Liver (tissue), 7 donors: ENCODE measurements at regions not wholly inside any gene's neighbourhood (a gene's known extent, or its start where the extent isn't known, plus 50 kb on each side); places are given as distances from the start of the nearest gene placed in this dataset.
"Not testable (repeated sequence)": the region's sequence is repeated elsewhere in the genome, so short reads cannot be mapped to it uniquely, and the experiment has no call there.

ENCODE experiments used
- DNase-seq: peaks from one replicate; pipeline ENCODE4 v3.0.0-alpha.2; 2017; ENCODE audit warnings: low spot score
- H3K27ac ChIP-seq, 2 donors: one replicate each; pipeline ENCODE4 v1.7.0; 2013; ENCODE audit warnings: inconsistent platforms in 2 of 2, low read length in 2 of 2, control low read depth in 1 of 2, low read depth in 1 of 2, mild to moderate bottlenecking in 1 of 2
- H3K27me3 ChIP-seq, 4 donors: one replicate each; pipeline versions ENCODE4 v1.6.1 to v1.7.0; 2013; ENCODE audit warnings: low read length in 3 of 4, inconsistent platforms in 1 of 4, mild to moderate bottlenecking in 1 of 4, moderate library complexity in 1 of 4; ENCODE audit not compliant: control insufficient read depth in 4 of 4, insufficient read depth in 4 of 4
- H3K36me3 ChIP-seq, 4 donors: one replicate each; pipeline versions ENCODE4 v1.6.1 to v1.7.0; 2013; ENCODE audit warnings: low read length in 3 of 4, mild to moderate bottlenecking in 3 of 4, low read depth in 1 of 4, moderate library complexity in 1 of 4; ENCODE audit not compliant: control insufficient read depth in 4 of 4, insufficient read depth in 3 of 4
- H3K4me1 ChIP-seq, 4 donors: one replicate each; pipeline versions ENCODE4 v1.6.1 to v1.7.0; 2013; ENCODE audit warnings: low read length in 3 of 4, mild to moderate bottlenecking in 3 of 4, moderate library complexity in 1 of 4; ENCODE audit not compliant: control insufficient read depth in 4 of 4, insufficient read depth in 4 of 4
- H3K4me3 ChIP-seq, 3 donors: one replicate each; pipeline versions ENCODE4 v1.6.1 to v1.7.0; 2013; ENCODE audit warnings: low read length in 3 of 3, control low read depth in 1 of 3, low read depth in 1 of 3, mild to moderate bottlenecking in 1 of 3
- H3K9ac ChIP-seq, 2 donors: one replicate each; pipeline ENCODE4 v1.7.0; 2013; ENCODE audit warnings: low read length in 2 of 2, mild to moderate bottlenecking in 2 of 2, moderate library complexity in 2 of 2, control low read depth in 1 of 2, low read depth in 1 of 2
- H3K9me3 ChIP-seq, 4 donors: one replicate each; pipeline versions ENCODE4 v1.6.1 to v1.7.0; 2013; ENCODE audit warnings: low read length in 3 of 4; ENCODE audit not compliant: control insufficient read depth in 4 of 4
- EGR1 ChIP-seq, 2 donors: IDR thresholded peaks; 2 replicates each; pipeline ENCODE4 v1.6.1; 2016 to 2018; ENCODE audit warnings: antibody characterized with exemption in 2 of 2, low read depth in 2 of 2
- FOXA1 ChIP-seq: IDR thresholded peaks from 2 replicates; pipeline ENCODE4 v1.6.1; 2016; ENCODE audit warnings: antibody characterized with exemption
- GABPA ChIP-seq, 2 donors: IDR thresholded peaks in 1 of 2; conservative IDR thresholded peaks in 1 of 2; 2 replicates each; pipeline ENCODE4 v1.6.1; 2016; ENCODE audit warnings: antibody characterized with exemption in 2 of 2, mild to moderate bottlenecking in 1 of 2, moderate library complexity in 1 of 2
- HNF4A ChIP-seq, 2 donors: conservative IDR thresholded peaks; 2 replicates each; pipeline ENCODE4 v1.6.1; 2016; ENCODE audit warnings: antibody characterized with exemption in 2 of 2, mild to moderate bottlenecking in 2 of 2
- JUND ChIP-seq, 2 donors: IDR thresholded peaks; 2 replicates each; pipeline ENCODE4 v1.6.1; 2016; ENCODE audit warnings: antibody characterized with exemption in 2 of 2
- RAD21 ChIP-seq, 2 donors: IDR thresholded peaks; 2 replicates each; pipeline ENCODE4 v1.6.1; 2016; ENCODE audit warnings: antibody characterized with exemption in 2 of 2, mild to moderate bottlenecking in 2 of 2
- RXRA ChIP-seq, 2 donors: IDR thresholded peaks; 2 replicates each; pipeline ENCODE4 v1.6.1; 2017 to 2018; ENCODE audit warnings: antibody characterized with exemption in 2 of 2, mild to moderate bottlenecking in 1 of 2
- YY1 ChIP-seq: IDR thresholded peaks from 2 replicates; pipeline ENCODE4 v1.6.1; 2016; ENCODE audit warnings: antibody characterized with exemption, mild to moderate bottlenecking
- WGBS: extraction: QIAGEN DNeasy Blood & Tissue Kit; methylation state at CpG from one replicate; pipeline ENCODE4 v1.1.7; 2013; 5-methylcytosine and 5-hydroxymethylcytosine counted together
- TF ChIP-seq, protein P1 (sequence below): IDR thresholded peaks from 2 replicates; pipeline ENCODE4 v1.6.1; 2016; ENCODE audit warnings: antibody characterized with exemption
- TF ChIP-seq, protein P2 (sequence below): IDR thresholded peaks from 2 replicates; pipeline ENCODE4 v1.6.1; 2016; ENCODE audit warnings: antibody characterized with exemption, mild to moderate bottlenecking
- TF ChIP-seq, protein P3 (sequence below): IDR thresholded peaks from 2 replicates; pipeline ENCODE4 v1.6.1; 2016; ENCODE audit warnings: antibody characterized with exemption
- donor health status: healthy.
- donor health status: healthy.
- donor health status: healthy.
- donor health status: healthy.

DNA sequence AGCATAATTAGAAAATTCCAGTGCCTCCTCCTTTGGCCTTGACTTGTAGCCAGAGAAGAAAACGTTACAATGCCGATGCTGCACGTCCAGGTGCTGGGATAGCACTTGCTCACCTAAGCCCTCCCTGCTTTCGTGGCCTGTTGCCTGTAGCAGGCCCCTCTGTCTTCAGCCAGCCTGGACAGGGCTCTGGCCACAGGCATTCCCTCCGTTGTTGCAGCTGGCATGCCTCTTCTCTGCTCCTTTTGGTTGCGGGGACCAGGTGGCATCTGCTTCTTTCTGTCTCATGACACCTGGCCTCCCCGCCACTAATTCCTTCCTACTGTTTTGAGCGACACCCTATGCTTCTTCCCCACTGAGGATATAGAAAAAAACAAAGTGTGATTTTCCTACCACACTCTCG is 54.6 kb upstream of the MORC3 start:
- DNase-seq, result no peak
- H3K9ac ChIP-seq, result no peak overlapping the region
- H3K9me3 ChIP-seq, result no peaks in the 10 kb centered on the region
- peaks cover 0 to 4% (median 1%) of the 10 kb centered on the region in 4 donors for H3K4me1 ChIP-seq
- TF ChIP-seq FOXA1 (no peak), RAD21 (IDR thresholded peaks at IDR 0.05) (no peak), GABPA (IDR thresholded peaks at IDR 0.05 in 1 of 2, conservative IDR thresholded peaks at IDR 0.05 in 1 of 2) (no peak), RXRA (IDR thresholded peaks at IDR 0.05) (no peak), YY1 (no peak), EGR1 (IDR thresholded peaks at IDR 0.05; ENCODE audit: low read depth in 2 of 2) (no peak), JUND (IDR thresholded peaks at IDR 0.05) (no peak), HNF4A (conservative IDR thresholded peaks at IDR 0.05) (no peak)
- TF ChIP-seq, protein P1, sequence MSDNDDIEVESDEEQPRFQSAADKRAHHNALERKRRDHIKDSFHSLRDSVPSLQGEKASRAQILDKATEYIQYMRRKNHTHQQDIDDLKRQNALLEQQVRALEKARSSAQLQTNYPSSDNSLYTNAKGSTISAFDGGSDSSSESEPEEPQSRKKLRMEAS, result no peak
- TF ChIP-seq, protein P2, sequence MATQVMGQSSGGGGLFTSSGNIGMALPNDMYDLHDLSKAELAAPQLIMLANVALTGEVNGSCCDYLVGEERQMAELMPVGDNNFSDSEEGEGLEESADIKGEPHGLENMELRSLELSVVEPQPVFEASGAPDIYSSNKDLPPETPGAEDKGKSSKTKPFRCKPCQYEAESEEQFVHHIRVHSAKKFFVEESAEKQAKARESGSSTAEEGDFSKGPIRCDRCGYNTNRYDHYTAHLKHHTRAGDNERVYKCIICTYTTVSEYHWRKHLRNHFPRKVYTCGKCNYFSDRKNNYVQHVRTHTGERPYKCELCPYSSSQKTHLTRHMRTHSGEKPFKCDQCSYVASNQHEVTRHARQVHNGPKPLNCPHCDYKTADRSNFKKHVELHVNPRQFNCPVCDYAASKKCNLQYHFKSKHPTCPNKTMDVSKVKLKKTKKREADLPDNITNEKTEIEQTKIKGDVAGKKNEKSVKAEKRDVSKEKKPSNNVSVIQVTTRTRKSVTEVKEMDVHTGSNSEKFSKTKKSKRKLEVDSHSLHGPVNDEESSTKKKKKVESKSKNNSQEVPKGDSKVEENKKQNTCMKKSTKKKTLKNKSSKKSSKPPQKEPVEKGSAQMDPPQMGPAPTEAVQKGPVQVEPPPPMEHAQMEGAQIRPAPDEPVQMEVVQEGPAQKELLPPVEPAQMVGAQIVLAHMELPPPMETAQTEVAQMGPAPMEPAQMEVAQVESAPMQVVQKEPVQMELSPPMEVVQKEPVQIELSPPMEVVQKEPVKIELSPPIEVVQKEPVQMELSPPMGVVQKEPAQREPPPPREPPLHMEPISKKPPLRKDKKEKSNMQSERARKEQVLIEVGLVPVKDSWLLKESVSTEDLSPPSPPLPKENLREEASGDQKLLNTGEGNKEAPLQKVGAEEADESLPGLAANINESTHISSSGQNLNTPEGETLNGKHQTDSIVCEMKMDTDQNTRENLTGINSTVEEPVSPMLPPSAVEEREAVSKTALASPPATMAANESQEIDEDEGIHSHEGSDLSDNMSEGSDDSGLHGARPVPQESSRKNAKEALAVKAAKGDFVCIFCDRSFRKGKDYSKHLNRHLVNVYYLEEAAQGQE, result no peak
- TF ChIP-seq, protein P3, sequence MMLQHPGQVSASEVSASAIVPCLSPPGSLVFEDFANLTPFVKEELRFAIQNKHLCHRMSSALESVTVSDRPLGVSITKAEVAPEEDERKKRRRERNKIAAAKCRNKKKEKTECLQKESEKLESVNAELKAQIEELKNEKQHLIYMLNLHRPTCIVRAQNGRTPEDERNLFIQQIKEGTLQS, result no peak
- no peak overlapping the region for H3K27ac ChIP-seq
- H3K36me3 ChIP-seq, result peaks cover 0 to 18% (median 10%) of the 10 kb centered on the region in 4 donors
- WGBS, result 97% methylated on average over 9 of the region's 9 CpGs
- H3K4me3 ChIP-seq, result no peak overlapping the region
- no peaks in the 10 kb centered on the region for H3K27me3 ChIP-seq

DNA sequence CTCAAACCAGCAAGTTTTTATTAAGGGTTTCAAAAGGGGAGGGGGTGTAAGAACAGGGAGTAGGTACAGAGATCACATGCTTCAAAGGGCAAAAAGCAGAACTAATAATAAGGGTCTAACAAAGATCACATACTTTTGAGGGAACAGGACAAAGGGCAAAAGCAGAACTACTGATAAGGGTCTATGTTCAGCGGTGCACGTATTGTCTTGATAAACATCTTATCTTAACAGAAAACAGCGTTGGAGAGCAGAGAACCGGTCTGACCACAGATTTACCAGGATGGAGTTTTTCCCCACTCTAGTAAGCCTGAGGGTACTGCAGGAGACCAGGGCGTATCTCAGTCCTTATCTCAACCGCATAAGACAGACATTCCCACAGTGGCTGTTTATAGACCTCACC is 52.2 kb upstream of the MORC3 start:
- not testable (repeated sequence) for H3K27me3 ChIP-seq, H3K4me1 ChIP-seq, DNase-seq, H3K9ac ChIP-seq, H3K4me3 ChIP-seq, H3K9me3 ChIP-seq, H3K27ac ChIP-seq
- H3K36me3 ChIP-seq, result peaks cover 0 to 12% (median 8%) of the 10 kb centered on the region in 4 donors
- WGBS, result 70% methylated on average over 6 of the region's 6 CpGs

DNA sequence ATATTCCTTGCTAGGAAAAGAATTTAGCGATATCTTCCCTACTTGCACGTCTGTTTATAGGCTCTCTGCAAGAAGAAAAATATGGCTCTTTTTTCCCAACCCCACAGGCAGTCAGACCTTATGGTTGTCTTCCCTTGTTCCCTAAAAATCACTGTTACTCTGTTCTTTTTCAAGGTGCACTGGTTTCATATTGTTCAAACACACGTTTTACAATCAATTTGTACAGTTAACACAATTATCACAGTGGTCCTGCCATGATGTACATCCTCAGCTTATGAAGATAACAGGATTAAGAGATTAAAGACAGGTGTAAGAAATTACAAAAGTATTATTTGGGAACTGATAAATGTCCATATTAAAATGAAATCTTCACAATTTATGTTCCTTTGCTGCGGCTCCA is 51.7 kb upstream of the MORC3 start:
- not testable (repeated sequence) for H3K27me3 ChIP-seq, DNase-seq, H3K4me3 ChIP-seq, H3K4me1 ChIP-seq, H3K27ac ChIP-seq, H3K9me3 ChIP-seq, H3K9ac ChIP-seq
- WGBS, result 94% methylated on average over 4 of the region's 4 CpGs
- peaks cover 0 to 12% (median 8%) of the 10 kb centered on the region in 4 donors for H3K36me3 ChIP-seq
